NOMO-1 treated with dmso at 0.1 percent for 144 hours (cell line): ENCODE measurements at regions not wholly inside any gene's neighbourhood (a gene's known extent, or its start where the extent isn't known, plus 50 kb on each side); places are given as distances from the start of the nearest gene placed in this dataset.

ENCODE experiments used
- DNase-seq: peaks from one replicate; lab custom pipeline; 2025; ENCODE audit not compliant: unreplicated experiment; lab: John Stamatoyannopoulos, UW

GRCh38 chr18:4858379-4859127, 338.5 kb downstream of the AKAIN1 start:
- DNase-seq = no peak

DNA sequence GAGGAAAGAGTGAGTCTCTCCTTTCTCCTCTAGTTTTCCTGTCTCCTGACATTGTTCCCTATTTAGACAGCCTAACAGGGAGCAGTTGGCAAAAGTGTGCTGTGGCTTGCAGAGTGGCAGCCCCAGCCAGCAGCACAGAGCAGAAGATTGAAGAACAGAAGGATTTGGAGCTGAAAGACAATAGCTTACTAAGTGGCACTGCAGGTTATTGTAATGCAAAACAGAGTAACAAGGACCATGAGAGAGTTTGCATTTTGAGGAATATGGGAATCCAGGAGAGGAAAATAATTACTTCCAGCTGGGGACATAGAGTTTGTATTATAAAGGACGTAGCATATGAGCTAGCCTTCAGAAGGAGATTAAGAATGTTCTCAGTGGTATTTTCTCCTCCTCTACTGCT, 342.4 kb downstream of the AKAIN1 start:
- DNase-seq = no peak

DNA sequence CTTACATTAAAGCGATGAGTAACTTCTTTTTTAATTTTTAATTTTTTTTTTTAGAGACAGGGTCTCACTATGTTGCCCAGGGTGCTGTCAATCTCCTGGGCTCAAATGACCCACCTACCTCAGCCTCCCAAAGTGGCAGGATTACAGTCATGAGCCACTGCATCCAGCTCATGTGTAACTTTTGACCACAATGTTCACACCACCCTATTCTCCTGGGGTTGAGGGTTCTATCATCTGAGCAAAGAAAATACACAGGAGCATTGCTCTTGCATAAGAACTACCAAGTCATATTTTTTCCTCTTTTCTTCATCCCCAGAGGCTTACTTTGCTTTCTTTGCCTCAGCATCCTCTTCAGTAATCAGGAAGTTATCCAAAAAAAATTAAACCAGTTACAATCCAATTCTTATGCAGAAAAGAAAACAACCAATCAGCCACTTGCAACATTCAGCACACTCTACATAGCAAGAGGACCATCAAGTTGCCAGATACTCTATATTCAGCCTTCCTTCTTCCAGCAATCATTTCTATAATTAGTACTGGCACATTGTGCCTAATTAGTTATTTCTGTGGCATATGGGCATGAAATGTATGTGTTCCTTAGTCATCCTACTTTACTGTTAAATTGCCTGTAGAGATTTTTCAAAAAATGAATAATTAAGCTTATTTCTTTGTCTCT, 345.6 kb downstream of the AKAIN1 start:
- no peak for DNase-seq

- no peak for DNase-seq
Measured at GRCh38 chr18:4847056-4847455, 350.0 kb downstream of the AKAIN1 start.

GRCh38 chr18:4844320-4844719, 352.7 kb downstream of the AKAIN1 start:
- DNase-seq = no peak

GRCh38 chr18:4843771-4844170, 353.3 kb downstream of the AKAIN1 start:
- no peak for DNase-seq

DNA sequence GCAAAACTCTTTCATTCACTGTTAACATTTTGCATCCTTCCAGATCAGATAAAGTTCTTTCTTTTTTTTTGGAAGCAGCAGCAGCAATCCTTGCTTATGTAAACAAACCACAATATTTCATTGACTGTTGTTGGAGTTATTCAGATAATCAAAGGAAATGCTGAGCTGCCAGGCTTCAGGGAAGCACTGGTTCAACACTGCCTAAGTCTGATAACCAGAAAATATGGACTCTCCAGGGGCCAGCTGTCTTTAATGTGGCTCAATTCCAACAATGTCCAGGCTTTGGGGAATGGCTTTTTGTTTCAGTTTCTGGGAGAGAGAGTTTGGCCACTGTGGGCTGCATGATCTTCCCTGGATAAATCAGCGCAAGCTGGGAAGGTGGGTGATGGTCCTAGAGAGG, 354.3 kb downstream of the AKAIN1 start:
- DNase-seq = no peak

GRCh38 chr18:4842287-4842686, 354.8 kb downstream of the AKAIN1 start:
- DNase-seq = no peak

- no peak for DNase-seq
Measured at GRCh38 chr18:4839639-4840038, 357.4 kb downstream of the AKAIN1 start.

DNA sequence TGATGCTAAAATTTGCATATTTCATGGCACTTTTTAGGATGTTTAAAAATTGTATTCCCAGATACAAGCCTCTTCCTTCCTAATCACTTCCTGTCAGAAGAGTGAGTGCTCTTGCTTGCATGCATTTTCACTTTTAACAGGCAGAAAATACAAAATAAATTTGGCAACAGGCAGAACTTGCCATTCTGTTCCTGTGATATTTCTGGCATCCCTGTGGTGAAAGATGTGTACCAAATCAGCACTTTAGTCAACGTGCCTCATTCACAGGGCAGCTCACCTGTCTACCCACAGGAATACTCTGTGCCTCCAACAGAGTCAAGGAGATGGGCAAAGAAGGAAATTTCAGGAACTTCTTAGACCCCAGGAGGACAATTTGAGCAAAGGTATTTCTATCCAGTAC, 360.9 kb downstream of the AKAIN1 start:
- DNase-seq = no peak

- DNase-seq = no peak
Measured at GRCh38 chr18:4831791-4832375, 365.2 kb downstream of the AKAIN1 start.

DNA sequence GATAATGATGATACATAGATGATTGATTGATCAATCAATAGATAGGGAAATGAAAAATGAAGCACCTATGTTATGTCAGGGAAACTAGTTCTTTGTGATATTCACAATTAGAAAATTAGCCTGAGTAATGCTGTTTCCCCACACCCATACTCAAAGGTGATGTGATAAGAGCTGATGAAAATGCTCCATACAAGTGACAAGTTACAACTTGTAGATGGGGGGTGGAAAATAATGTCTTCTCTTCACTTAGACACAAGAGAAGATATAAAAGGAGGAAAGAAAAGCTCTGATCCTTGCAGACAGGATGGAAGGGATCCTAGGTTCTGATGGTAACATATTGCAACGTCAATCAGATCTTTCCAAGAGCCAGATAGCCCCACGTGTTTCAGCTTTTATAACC, 365.9 kb downstream of the AKAIN1 start:
- DNase-seq = no peak

GRCh38 chr18:4823091-4823490, 368.0 kb upstream of the DLGAP1 start:
- DNase-seq = no peak

- DNase-seq = no peak
Measured at GRCh38 chr18:4821801-4822200, 366.7 kb upstream of the DLGAP1 start.

GRCh38 chr18:4817665-4818064, 362.6 kb upstream of the DLGAP1 start:
- DNase-seq = no peak

DNA sequence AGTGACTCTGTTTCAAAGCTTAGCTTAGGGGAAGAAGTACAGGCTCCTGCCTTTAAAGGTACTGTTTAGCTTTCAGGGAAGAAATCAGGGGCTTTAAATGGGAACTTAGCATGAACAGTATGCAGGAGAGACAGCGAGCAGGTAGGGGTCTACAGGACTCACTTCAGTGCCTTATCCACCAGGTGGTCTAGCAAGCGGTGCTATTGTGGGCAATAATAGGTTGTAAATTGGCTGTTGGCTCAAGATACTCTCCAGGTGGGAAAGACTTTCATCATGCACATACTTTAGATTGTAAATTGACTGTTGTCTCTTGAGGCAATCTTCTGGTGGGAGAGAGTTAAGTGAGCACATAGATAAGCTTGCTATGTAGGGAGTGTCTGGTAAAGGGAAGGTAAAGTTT, 358.6 kb upstream of the DLGAP1 start:
- DNase-seq = no peak

- no peak for DNase-seq
Measured at GRCh38 chr18:4808891-4809290, 353.8 kb upstream of the DLGAP1 start.

DNA sequence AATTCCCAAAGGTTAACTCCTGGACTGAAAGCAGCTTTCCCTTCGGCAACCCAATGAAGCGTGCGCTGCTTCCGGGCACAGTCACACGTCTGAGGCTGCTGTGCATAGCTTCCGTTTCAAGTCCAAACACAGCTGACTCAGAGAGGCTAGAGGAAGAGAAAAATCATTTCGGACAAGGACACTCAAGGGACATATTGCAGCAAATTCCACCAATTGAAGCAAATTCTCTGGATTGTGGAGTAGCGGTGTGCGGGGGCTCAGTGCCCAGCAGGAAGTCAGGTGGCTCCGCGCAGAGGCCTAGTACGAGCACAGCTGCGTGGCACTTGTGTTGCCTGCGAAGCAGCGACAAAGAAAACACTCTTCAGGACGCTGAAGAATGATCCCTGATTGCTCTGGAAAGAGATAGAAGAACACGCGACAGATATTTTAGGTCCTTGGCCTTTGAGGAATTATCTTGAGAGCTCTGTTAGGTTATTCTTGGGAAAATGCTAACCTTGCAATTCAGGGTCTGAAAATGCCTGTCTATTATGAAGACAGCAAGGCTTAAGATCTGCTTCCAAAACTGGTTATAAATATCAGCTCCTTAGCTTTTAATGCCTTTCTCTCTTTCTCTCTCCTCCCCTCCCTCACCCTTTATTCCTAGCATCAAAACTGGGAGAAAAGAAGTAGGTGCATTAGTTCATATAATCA, 352.6 kb upstream of the DLGAP1 start:
- no peak for DNase-seq

GRCh38 chr18:4806331-4806730, 351.2 kb upstream of the DLGAP1 start:
- DNase-seq = no peak

DNA sequence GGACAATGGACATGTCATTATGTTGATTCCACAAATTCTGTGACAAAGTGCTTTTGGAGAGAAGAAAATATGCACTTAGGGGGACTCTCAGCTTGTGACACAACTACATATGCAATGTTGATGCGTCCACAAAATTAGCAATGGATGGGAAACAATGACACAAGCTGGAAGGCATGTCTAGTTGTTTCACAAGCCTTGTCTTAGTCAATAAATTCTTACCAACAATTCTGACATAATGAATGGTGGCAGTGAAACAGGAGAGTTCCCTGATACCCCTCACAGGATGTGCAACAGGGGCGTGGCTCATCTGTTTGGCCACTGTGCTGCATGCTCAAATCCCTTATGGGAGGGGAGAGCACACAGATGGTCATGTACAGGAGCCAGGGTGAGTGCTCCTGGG, 347.2 kb upstream of the DLGAP1 start:
- DNase-seq = no peak

- DNase-seq = no peak
Measured at GRCh38 chr18:4801151-4801550, 346.0 kb upstream of the DLGAP1 start.
